Ascending aorta (tissue), 2 donors: ENCODE measurements at regions not wholly inside any gene's neighbourhood (a gene's known extent, or its start where the extent isn't known, plus 50 kb on each side); places are given as distances from the start of the nearest gene placed in this dataset.

Experiments
- DNase-seq, 2 donors: peaks; one replicate each; pipeline ENCODE4 v3.0.0-alpha.2; 2019; ENCODE audit warnings: low spot score in 2 of 2
- H3K27ac ChIP-seq, 2 donors: fragments of 200-600 bp; sonication (generic); one replicate each; pipeline ENCODE4 v1.5.1; 2016 to 2017; ENCODE audit warnings: mild to moderate bottlenecking in 1 of 2
- H3K27me3 ChIP-seq: fragments of 200-600 bp; sonication (generic); one replicate; pipeline ENCODE4 v1.5.1; 2017
- H3K36me3 ChIP-seq, 2 donors: fragments of 200-600 bp; sonication (generic); one replicate each; pipeline ENCODE4 v1.5.1; 2016
- H3K4me1 ChIP-seq, 2 donors: fragments of 200-600 bp; sonication (generic); one replicate each; pipeline ENCODE4 v1.5.1; 2016 to 2017; ENCODE audit warnings: mild to moderate bottlenecking in 1 of 2
- H3K4me3 ChIP-seq, 2 donors: fragments of 200-600 bp; sonication (generic); one replicate each; pipeline ENCODE4 v1.5.1; 2016 to 2017; ENCODE audit warnings: mild to moderate bottlenecking in 1 of 2
- H3K9me3 ChIP-seq, 2 donors: fragments of 200-600 bp; sonication (generic); one replicate each; pipeline ENCODE4 v1.5.1; 2016
- intact Hi-C: fragments of 100-400 bp; cut with DNase I; formaldehyde crosslinking; loops from one replicate; pipeline ENCODE4 v1.15.1; 2023
- TF ChIP-seq, protein P1 (sequence below), 3 experiments: fragments of 200-600 bp in 2 of 3; fragments of 450-650 bp in 1 of 3; sonication (generic) in 2 of 3; IDR thresholded peaks; one replicate each; pipeline ENCODE4 v1.5.1; 2016 to 2019; ENCODE audit warnings: antibody characterized with exemption in 3 of 3, mild to moderate bottlenecking in 1 of 3, moderate library complexity in 1 of 3

DNA sequence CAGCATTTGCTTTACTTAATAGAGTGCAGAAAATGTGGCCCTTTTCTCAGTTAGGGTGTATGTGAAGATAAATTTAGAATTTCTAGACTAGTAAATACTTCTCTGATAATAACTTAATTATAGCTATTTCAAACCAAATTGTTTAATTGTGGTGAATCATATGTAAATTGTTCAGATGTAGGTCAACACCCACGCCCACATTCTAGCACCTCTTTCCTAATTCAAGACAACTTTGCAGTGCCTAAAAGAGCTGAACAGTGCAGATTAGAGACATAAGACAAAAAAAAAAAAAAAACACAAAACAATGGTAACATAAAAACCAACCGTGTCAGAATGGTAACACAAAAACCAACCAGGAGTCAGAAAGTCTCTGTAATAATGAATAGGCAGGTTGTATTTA is 758.3 kb downstream of the USP25 start:
- DNase-seq: no peak
- TF ChIP-seq, protein P1, sequence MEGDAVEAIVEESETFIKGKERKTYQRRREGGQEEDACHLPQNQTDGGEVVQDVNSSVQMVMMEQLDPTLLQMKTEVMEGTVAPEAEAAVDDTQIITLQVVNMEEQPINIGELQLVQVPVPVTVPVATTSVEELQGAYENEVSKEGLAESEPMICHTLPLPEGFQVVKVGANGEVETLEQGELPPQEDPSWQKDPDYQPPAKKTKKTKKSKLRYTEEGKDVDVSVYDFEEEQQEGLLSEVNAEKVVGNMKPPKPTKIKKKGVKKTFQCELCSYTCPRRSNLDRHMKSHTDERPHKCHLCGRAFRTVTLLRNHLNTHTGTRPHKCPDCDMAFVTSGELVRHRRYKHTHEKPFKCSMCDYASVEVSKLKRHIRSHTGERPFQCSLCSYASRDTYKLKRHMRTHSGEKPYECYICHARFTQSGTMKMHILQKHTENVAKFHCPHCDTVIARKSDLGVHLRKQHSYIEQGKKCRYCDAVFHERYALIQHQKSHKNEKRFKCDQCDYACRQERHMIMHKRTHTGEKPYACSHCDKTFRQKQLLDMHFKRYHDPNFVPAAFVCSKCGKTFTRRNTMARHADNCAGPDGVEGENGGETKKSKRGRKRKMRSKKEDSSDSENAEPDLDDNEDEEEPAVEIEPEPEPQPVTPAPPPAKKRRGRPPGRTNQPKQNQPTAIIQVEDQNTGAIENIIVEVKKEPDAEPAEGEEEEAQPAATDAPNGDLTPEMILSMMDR (IDR thresholded peaks at IDR 0.05): no peak
- Histone ChIP-seq H3K27me3 (no peaks in the 10 kb centered on the region), H3K27ac (no peak overlapping the region), H3K4me1 (no peaks in the 10 kb centered on the region), H3K36me3 (no peaks in the 10 kb centered on the region), H3K9me3 (no peaks in the 10 kb centered on the region), H3K4me3 (no peak overlapping the region)
- intact Hi-C loops: no loop called here

GRCh38 chr21:16492356-16492755 is 762.6 kb downstream of the USP25 start:
- intact Hi-C loops: no loop called here
- no peaks in the 10 kb centered on the region for H3K27me3 ChIP-seq
- no peaks in the 10 kb centered on the region for H3K4me1 ChIP-seq
- DNase-seq: no peak
- no peak overlapping the region for H3K4me3 ChIP-seq
- no peak overlapping the region for H3K27ac ChIP-seq
- H3K9me3 ChIP-seq: no peaks in the 10 kb centered on the region
- H3K36me3 ChIP-seq: no peaks in the 10 kb centered on the region
- TF ChIP-seq, protein P1 (IDR thresholded peaks at IDR 0.05): no peak

GRCh38 chr21:16492892-16493291 is 763.1 kb downstream of the USP25 start:
- intact Hi-C loops: no loop called here

GRCh38 chr21:16496609-16497008 is 766.8 kb downstream of the USP25 start:
- Histone ChIP-seq H3K36me3 (no peaks in the 10 kb centered on the region), H3K9me3 (no peaks in the 10 kb centered on the region), H3K27ac (no peak overlapping the region), H3K27me3 (no peaks in the 10 kb centered on the region), H3K4me3 (no peak overlapping the region), H3K4me1 (no peaks in the 10 kb centered on the region)
- TF ChIP-seq, protein P1 (IDR thresholded peaks at IDR 0.05): no peak
- intact Hi-C loops: no loop called here
- DNase-seq: no peak

More at GRCh38 chr21:16492892-16493291, 763.1 kb downstream of the USP25 start:
- no peak overlapping the region for H3K4me3 ChIP-seq
- H3K36me3 ChIP-seq: no peaks in the 10 kb centered on the region
- TF ChIP-seq, protein P1 (IDR thresholded peaks at IDR 0.05): no peak
- H3K27ac ChIP-seq: no peak overlapping the region
- H3K9me3 ChIP-seq: no peaks in the 10 kb centered on the region
- H3K27me3 ChIP-seq: no peaks in the 10 kb centered on the region
- no peaks in the 10 kb centered on the region for H3K4me1 ChIP-seq
- DNase-seq: no peak

GRCh38 chr21:16500271-16500670 is 770.5 kb downstream of the USP25 start:
- intact Hi-C loops: no loop called here
- DNase-seq: no peak
- no peak overlapping the region for H3K4me3 ChIP-seq
- H3K36me3 ChIP-seq: no peaks in the 10 kb centered on the region
- H3K27ac ChIP-seq: no peak overlapping the region
- TF ChIP-seq, protein P1 (IDR thresholded peaks at IDR 0.05): no peak
- no peaks in the 10 kb centered on the region for H3K4me1 ChIP-seq
- no peaks in the 10 kb centered on the region for H3K27me3 ChIP-seq
- H3K9me3 ChIP-seq: no peaks in the 10 kb centered on the region

DNA sequence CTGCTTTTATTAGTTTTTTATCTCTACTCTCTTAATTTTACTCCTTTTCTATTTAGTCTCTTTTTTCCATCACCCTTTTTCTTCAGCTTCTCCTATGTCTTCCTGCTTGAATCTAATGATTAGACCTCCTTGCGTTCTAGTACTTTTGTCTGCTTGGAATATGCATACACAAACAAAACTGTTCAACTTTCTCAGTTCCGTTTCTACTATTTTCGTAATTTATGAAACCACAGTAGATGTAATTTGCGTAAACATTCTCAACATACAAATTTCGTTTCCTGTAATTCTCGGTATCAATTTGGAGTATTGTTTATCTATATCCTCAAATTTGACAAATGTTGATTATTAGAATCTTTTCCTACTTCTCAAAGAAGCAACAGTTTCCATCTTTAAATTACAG is 772.5 kb downstream of the USP25 start:
- TF ChIP-seq, protein P1 (IDR thresholded peaks at IDR 0.05): no peak
- Histone ChIP-seq H3K27me3 (no peaks in the 10 kb centered on the region), H3K4me1 (no peaks in the 10 kb centered on the region)

More for the DNA sequence above, 772.5 kb downstream of the USP25 start:
- H3K36me3 ChIP-seq: no peaks in the 10 kb centered on the region
- H3K9me3 ChIP-seq: no peaks in the 10 kb centered on the region
- intact Hi-C loops: no loop called here
- H3K27ac ChIP-seq: no peak overlapping the region
- H3K4me3 ChIP-seq: no peak overlapping the region
- DNase-seq: no peak
